C4-2B (cell line): ENCODE measurements at regions not wholly inside any gene's neighbourhood (a gene's known extent, or its start where the extent isn't known, plus 50 kb on each side); places are given as distances from the start of the nearest gene placed in this dataset.

ENCODE experiments used
- ZFX ChIP-seq: fragments of 450-650 bp; IDR thresholded peaks from 2 replicates; pipeline ENCODE4 v1.6.1; 2017
- TF ChIP-seq, protein P1 (sequence below): fragments of 450-650 bp; conservative IDR thresholded peaks from 2 replicates; pipeline ENCODE4 v1.5.1; 2017; ENCODE audit warnings: mild to moderate bottlenecking

- TF ChIP-seq, protein P1, sequence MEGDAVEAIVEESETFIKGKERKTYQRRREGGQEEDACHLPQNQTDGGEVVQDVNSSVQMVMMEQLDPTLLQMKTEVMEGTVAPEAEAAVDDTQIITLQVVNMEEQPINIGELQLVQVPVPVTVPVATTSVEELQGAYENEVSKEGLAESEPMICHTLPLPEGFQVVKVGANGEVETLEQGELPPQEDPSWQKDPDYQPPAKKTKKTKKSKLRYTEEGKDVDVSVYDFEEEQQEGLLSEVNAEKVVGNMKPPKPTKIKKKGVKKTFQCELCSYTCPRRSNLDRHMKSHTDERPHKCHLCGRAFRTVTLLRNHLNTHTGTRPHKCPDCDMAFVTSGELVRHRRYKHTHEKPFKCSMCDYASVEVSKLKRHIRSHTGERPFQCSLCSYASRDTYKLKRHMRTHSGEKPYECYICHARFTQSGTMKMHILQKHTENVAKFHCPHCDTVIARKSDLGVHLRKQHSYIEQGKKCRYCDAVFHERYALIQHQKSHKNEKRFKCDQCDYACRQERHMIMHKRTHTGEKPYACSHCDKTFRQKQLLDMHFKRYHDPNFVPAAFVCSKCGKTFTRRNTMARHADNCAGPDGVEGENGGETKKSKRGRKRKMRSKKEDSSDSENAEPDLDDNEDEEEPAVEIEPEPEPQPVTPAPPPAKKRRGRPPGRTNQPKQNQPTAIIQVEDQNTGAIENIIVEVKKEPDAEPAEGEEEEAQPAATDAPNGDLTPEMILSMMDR, result no peak
- TF ChIP-seq ZFX, result no peak
Measured at GRCh38 chr2:181139831-181140230, 159.4 kb downstream of the UBE2E3 start.
